ENCODE measurements at regions not wholly inside any gene's neighbourhood (a gene's known extent, or its start where the extent isn't known, plus 50 kb on each side); places are given as distances from the start of the nearest gene placed in this dataset.
A peak's percentile ranks its signal among the peaks of the same experiment; 100 is the strongest.

DNA sequence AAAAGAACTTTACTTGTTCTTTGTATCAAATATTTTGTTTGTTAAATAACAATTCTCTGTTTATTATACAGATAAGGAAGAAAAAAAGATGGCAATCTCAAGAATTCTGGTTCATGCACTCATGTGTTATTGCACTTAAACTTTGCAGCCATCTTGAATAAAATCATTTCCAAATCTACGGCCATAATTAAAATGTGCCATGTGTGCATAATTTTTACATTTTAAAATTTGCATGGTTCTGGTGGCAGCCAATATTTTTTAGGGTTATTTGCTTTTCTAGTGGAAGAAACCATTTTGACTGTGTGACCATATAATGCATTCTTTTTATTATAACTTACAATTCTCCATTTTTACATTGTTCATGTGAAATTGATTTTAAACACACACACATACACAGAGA lies 1518.1 kb upstream of the ZEB2 start:
- DNase-seq (no peak), FAIRE-seq (no peak)
- Histone ChIP-seq H3K27ac (ENCODE audit: low read depth in 1 of 3, low read length in 2 of 3) (no peak overlapping the region), H3K4me3 (ENCODE audit: low read depth in 1 of 3, low read length in 3 of 3) (no peak overlapping the region), H3K4me1 (ENCODE audit: control insufficient read depth in 3 of 3, insufficient read depth in 2 of 3, low read depth in 1 of 3, low read length in 2 of 3) (no peaks in the 10 kb centered on the region), H3K9me3 (ENCODE audit: control insufficient read depth in 2 of 2, insufficient read depth in 1 of 2, low read depth in 1 of 2, low read length in 1 of 2) (no peaks in the 10 kb centered on the region), H3K27me3 (ENCODE audit: control insufficient read depth in 3 of 3, insufficient read depth in 3 of 3, low read length in 3 of 3) (no peaks in the 10 kb centered on the region), H3K36me3 (ENCODE audit: control insufficient read depth in 3 of 3, insufficient read depth in 2 of 3, low read depth in 1 of 3, low read length in 3 of 3) (no peaks in the 10 kb centered on the region)
- WGBS, 3 donors: 78 to 94% (median 91%) methylated on average over 1 of the region's 1 CpG

DNA sequence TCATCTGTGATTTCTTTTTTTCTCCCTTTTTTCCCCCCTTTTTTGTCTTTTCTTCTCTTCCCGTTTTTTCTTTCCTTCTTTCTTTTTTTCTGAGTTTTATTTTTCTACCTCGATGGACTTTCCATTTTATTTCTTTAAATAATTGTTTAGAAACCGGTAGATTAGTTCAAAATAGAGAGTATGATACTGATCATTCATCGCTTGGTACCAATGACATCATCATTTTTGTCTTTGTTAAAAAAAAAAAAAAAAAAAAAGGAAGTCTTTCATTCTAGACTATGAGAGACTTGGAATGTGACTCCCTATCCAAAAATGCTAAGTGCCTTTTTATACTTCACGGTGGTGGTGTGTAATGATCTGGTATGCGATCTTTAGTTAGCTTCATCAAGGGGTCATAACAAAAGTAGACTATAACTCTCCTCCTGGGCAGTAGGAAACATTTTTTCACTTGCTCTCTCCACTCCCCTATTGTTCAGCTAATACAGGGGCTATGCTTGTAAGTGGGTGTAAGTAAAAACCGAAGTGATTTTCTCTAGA lies 1517.5 kb upstream of the ZEB2 start:
- Histone ChIP-seq H3K9me3 (ENCODE audit: control insufficient read depth in 2 of 2, insufficient read depth in 1 of 2, low read depth in 1 of 2, low read length in 1 of 2) (no peaks in the 10 kb centered on the region), H3K27ac (ENCODE audit: low read depth in 1 of 3, low read length in 2 of 3) (no peak overlapping the region), H3K4me1 (ENCODE audit: control insufficient read depth in 3 of 3, insufficient read depth in 2 of 3, low read depth in 1 of 3, low read length in 2 of 3) (no peaks in the 10 kb centered on the region), H3K27me3 (ENCODE audit: control insufficient read depth in 3 of 3, insufficient read depth in 3 of 3, low read length in 3 of 3) (no peaks in the 10 kb centered on the region), H3K4me3 (ENCODE audit: low read depth in 1 of 3, low read length in 3 of 3) (no peak overlapping the region), H3K36me3 (ENCODE audit: control insufficient read depth in 3 of 3, insufficient read depth in 2 of 3, low read depth in 1 of 3, low read length in 3 of 3) (no peaks in the 10 kb centered on the region)
- FAIRE-seq (no peak), DNase-seq (no peak)
- 81 to 84% (median 81%) methylated on average over 7 of the region's 7 CpGs for WGBS, 3 donors

DNA sequence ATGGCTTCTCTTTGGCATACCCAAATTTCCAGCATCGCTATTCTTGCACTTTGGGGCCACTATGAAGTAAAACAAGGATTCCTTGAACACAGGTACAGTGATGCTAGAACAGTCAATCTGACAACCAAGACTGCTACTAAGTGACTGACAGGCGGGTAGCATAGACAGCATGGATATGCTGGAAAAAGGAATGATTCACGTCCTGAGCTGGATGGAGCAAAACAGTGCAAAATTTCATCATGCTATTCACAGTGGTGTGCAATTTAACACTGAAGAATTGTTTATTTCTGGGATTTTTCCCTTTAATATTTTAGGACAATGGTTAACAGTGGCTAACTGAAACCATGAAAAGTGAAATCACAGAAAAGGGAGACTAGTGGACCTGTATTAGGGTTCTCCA lies 1511.2 kb upstream of the ZEB2 start:
- FAIRE-seq (no peak), DNase-seq (no peak)
- Histone ChIP-seq H3K9me3 (ENCODE audit: control insufficient read depth in 2 of 2, insufficient read depth in 1 of 2, low read depth in 1 of 2, low read length in 1 of 2) (no peaks in the 10 kb centered on the region), H3K4me1 (ENCODE audit: control insufficient read depth in 3 of 3, insufficient read depth in 2 of 3, low read depth in 1 of 3, low read length in 2 of 3) (no peaks in the 10 kb centered on the region), H3K4me3 (ENCODE audit: low read depth in 1 of 3, low read length in 3 of 3) (no peak overlapping the region), H3K27ac (ENCODE audit: low read depth in 1 of 3, low read length in 2 of 3) (no peak overlapping the region), H3K27me3 (ENCODE audit: control insufficient read depth in 3 of 3, insufficient read depth in 3 of 3, low read length in 3 of 3) (no peaks in the 10 kb centered on the region), H3K36me3 (ENCODE audit: control insufficient read depth in 3 of 3, insufficient read depth in 2 of 3, low read depth in 1 of 3, low read length in 3 of 3) (no peaks in the 10 kb centered on the region)
- WGBS, 3 donors: 79 to 88% (median 86%) methylated on average over 3 of the region's 3 CpGs

DNA sequence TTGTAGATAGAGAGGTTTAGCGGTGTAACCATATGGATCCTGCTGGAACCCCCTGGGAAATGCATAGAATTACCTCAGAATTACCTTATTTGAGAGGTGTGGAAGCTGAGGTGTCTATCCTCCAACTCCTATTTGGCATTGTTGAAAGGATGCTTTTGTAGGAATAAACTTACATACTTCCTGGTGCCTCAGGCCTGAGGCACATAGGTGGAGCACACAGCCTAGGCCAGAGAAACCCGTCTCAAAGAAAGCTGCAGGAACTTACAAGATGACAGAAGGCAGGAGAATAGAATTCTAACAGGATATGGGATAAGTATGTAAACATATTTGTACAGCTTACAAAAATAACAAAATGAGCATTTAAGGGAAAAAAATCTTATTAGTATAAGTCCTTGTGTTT lies 1507.2 kb upstream of the ZEB2 start:
- H3K4me1 ChIP-seq (ENCODE audit: control insufficient read depth in 3 of 3, insufficient read depth in 2 of 3, low read depth in 1 of 3, low read length in 2 of 3): no peaks in the 10 kb centered on the region
- no peaks in the 10 kb centered on the region for H3K36me3 ChIP-seq (ENCODE audit: control insufficient read depth in 3 of 3, insufficient read depth in 2 of 3, low read depth in 1 of 3, low read length in 3 of 3)
- no peaks in the 10 kb centered on the region for H3K27me3 ChIP-seq (ENCODE audit: control insufficient read depth in 3 of 3, insufficient read depth in 3 of 3, low read length in 3 of 3)
- WGBS, 3 donors: 61 to 68% (median 66%) methylated on average over 2 of the region's 2 CpGs
- H3K4me3 ChIP-seq (ENCODE audit: low read depth in 1 of 3, low read length in 3 of 3): no peak overlapping the region
- FAIRE-seq (no peak), DNase-seq (no peak)
- no peaks in the 10 kb centered on the region for H3K9me3 ChIP-seq (ENCODE audit: control insufficient read depth in 2 of 2, insufficient read depth in 1 of 2, low read depth in 1 of 2, low read length in 1 of 2)
- no peak overlapping the region for H3K27ac ChIP-seq (ENCODE audit: low read depth in 1 of 3, low read length in 2 of 3)

DNA sequence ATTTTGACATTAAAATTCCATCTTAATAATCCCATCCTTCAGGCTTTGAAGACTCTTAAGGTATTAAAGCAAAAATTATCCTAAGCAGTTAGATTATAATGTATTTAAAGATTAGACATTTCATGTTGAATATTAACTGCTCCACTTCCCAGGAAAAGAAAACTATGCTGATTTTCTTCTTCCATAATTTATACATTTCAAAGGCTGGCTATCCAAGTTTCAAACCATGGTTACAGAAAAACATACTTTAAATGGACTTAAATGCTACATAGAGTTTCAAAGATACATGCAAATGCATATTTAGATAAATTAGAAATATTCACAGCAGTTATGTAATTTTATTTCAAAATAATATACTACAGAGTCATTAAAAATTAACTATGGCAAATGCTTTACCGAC lies 1505.6 kb upstream of the ZEB2 start:
- no peak for DNase-seq
- Histone ChIP-seq H3K9me3 (ENCODE audit: control insufficient read depth in 2 of 2, insufficient read depth in 1 of 2, low read depth in 1 of 2, low read length in 1 of 2) (no peaks in the 10 kb centered on the region), H3K36me3 (ENCODE audit: control insufficient read depth in 3 of 3, insufficient read depth in 2 of 3, low read depth in 1 of 3, low read length in 3 of 3) (no peaks in the 10 kb centered on the region), H3K4me3 (ENCODE audit: low read depth in 1 of 3, low read length in 3 of 3) (no peak overlapping the region), H3K27ac (ENCODE audit: low read depth in 1 of 3, low read length in 2 of 3) (no peak overlapping the region), H3K27me3 (ENCODE audit: control insufficient read depth in 3 of 3, insufficient read depth in 3 of 3, low read length in 3 of 3) (no peaks in the 10 kb centered on the region), H3K4me1 (ENCODE audit: control insufficient read depth in 3 of 3, insufficient read depth in 2 of 3, low read depth in 1 of 3, low read length in 2 of 3) (no peaks in the 10 kb centered on the region)
- no peak for FAIRE-seq
- 69 to 77% (median 72%) methylated on average over 1 of the region's 1 CpG for WGBS, 3 donors

DNA sequence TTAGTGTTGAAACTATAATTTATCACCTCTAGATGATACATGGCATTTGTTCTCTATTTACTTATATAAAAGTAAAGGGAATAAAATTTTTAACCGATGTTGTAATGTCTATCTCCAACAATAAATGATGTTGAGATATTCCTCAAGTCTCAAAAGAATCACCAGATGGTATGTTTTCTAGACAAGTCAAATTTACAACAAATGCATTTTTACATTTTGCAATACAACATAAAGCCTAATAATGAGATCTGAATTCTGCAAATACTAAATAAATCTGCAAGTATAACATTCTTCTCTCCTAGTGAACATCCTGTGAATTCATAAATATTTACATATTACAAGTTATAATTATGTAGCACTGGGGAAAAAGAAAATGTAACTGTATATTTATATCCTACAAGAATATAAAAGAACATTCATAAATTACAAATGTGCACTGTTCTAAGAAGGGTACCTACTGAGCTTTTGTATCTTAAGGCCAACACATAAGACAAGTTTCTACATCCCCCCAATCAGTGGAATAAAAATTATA lies 1504.4 kb upstream of the ZEB2 start:
- H3K4me3 ChIP-seq (ENCODE audit: low read depth in 1 of 3, low read length in 3 of 3): no peak overlapping the region
- H3K9me3 ChIP-seq (ENCODE audit: control insufficient read depth in 2 of 2, insufficient read depth in 1 of 2, low read depth in 1 of 2, low read length in 1 of 2): no peaks in the 10 kb centered on the region
- H3K27ac ChIP-seq (ENCODE audit: low read depth in 1 of 3, low read length in 2 of 3): no peak overlapping the region
- no peaks in the 10 kb centered on the region for H3K36me3 ChIP-seq (ENCODE audit: control insufficient read depth in 3 of 3, insufficient read depth in 2 of 3, low read depth in 1 of 3, low read length in 3 of 3)
- H3K4me1 ChIP-seq (ENCODE audit: control insufficient read depth in 3 of 3, insufficient read depth in 2 of 3, low read depth in 1 of 3, low read length in 2 of 3): no peaks in the 10 kb centered on the region
- no peak for DNase-seq
- FAIRE-seq: no peak
- H3K27me3 ChIP-seq (ENCODE audit: control insufficient read depth in 3 of 3, insufficient read depth in 3 of 3, low read length in 3 of 3): no peaks in the 10 kb centered on the region
- 66 to 84% (median 84%) methylated on average over 1 of the region's 1 CpG for WGBS, 3 donors

DNA sequence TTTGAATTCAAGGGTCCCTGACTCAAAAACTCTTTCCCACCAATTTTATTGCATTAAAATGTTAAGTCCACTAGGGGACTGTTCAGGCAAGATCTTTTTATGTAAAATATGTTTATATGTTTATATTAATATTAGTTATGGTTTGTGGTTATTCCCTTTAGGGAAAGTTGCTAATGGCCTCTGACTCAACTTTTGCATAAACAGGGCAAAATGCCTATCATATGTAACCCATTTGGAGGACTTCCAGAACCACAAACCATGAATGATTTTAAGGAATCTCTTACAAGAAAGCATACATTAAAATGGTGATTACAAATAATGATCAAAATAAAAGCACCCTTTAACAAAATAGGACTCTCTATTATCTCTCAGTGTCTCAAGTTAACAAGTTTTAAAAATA lies 1484.5 kb upstream of the ZEB2 start:
- no peak overlapping the region for H3K27ac ChIP-seq (ENCODE audit: low read depth in 1 of 3, low read length in 2 of 3)
- H3K36me3 ChIP-seq (ENCODE audit: control insufficient read depth in 3 of 3, insufficient read depth in 2 of 3, low read depth in 1 of 3, low read length in 3 of 3): no peaks in the 10 kb centered on the region
- DNase-seq (no peak), FAIRE-seq (no peak)
- no peaks in the 10 kb centered on the region for H3K27me3 ChIP-seq (ENCODE audit: control insufficient read depth in 3 of 3, insufficient read depth in 3 of 3, low read length in 3 of 3)
- H3K9me3 ChIP-seq (ENCODE audit: control insufficient read depth in 2 of 2, insufficient read depth in 1 of 2, low read depth in 1 of 2, low read length in 1 of 2): no peaks in the 10 kb centered on the region
- no peaks in the 10 kb centered on the region for H3K4me1 ChIP-seq (ENCODE audit: control insufficient read depth in 3 of 3, insufficient read depth in 2 of 3, low read depth in 1 of 3, low read length in 2 of 3)
- no peak overlapping the region for H3K4me3 ChIP-seq (ENCODE audit: low read depth in 1 of 3, low read length in 3 of 3)

DNA sequence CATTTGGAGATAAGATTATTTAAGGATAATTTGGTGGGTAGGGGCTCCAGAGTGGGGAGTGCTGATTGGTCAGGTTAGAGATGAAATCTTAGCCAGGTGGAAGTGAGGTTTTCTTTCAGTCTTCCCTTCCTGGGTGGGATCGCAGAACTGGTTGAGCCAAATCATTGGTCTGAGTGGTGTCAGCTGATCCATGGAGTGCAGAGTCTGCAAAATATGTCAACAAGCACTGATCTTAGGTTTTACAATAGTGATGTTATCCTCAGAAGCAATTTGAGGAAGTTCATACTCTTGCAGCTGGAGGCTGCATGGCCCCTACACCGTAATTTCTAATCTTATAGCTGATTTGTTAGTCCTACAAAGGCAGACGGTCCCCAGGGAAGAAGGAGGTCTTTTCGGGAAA lies 1483.4 kb upstream of the ZEB2 start:
- Histone ChIP-seq H3K27me3 (ENCODE audit: control insufficient read depth in 3 of 3, insufficient read depth in 3 of 3, low read length in 3 of 3) (no peaks in the 10 kb centered on the region), H3K27ac (ENCODE audit: low read depth in 1 of 3, low read length in 2 of 3) (no peak overlapping the region), H3K36me3 (ENCODE audit: control insufficient read depth in 3 of 3, insufficient read depth in 2 of 3, low read depth in 1 of 3, low read length in 3 of 3) (no peaks in the 10 kb centered on the region), H3K9me3 (ENCODE audit: control insufficient read depth in 2 of 2, insufficient read depth in 1 of 2, low read depth in 1 of 2, low read length in 1 of 2) (no peaks in the 10 kb centered on the region), H3K4me1 (ENCODE audit: control insufficient read depth in 3 of 3, insufficient read depth in 2 of 3, low read depth in 1 of 3, low read length in 2 of 3) (no peaks in the 10 kb centered on the region), H3K4me3 (ENCODE audit: low read depth in 1 of 3, low read length in 3 of 3) (no peak overlapping the region)
- DNase-seq (no peak), FAIRE-seq (no peak)
- WGBS, 3 donors: 71 to 83% (median 74%) methylated on average over 4 of the region's 4 CpGs

DNA sequence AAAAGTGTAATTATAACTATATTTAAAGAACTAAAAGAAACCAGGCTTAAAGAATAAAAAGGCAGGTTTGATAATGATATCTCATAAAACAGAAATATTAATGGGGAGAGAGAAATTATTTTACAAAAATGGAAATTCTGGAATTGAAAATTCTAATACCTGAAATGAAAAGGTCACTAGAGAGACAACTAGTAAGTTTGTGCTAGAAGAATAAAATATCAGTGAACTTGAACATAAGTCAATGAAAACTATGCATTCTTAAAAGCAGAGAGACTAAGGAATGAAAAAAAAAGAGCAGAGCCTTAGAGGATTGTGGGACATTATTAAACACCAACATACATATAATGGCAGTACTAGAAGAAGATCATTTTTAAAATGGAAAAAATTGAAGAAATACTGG lies 1475.0 kb upstream of the ZEB2 start:
- Histone ChIP-seq H3K4me1 (ENCODE audit: control insufficient read depth in 3 of 3, insufficient read depth in 2 of 3, low read depth in 1 of 3, low read length in 2 of 3) (no peaks in the 10 kb centered on the region), H3K27me3 (ENCODE audit: control insufficient read depth in 3 of 3, insufficient read depth in 3 of 3, low read length in 3 of 3) (no peaks in the 10 kb centered on the region), H3K9me3 (ENCODE audit: control insufficient read depth in 2 of 2, insufficient read depth in 1 of 2, low read depth in 1 of 2, low read length in 1 of 2) (peaks cover 0 to 5% of the 10 kb centered on the region in 2 donors), H3K4me3 (ENCODE audit: low read depth in 1 of 3, low read length in 3 of 3) (no peak overlapping the region), H3K27ac (ENCODE audit: low read depth in 1 of 3, low read length in 2 of 3) (no peak overlapping the region), H3K36me3 (ENCODE audit: control insufficient read depth in 3 of 3, insufficient read depth in 2 of 3, low read depth in 1 of 3, low read length in 3 of 3) (no peaks in the 10 kb centered on the region)
- FAIRE-seq (peak; percentile 10), DNase-seq (no peak)
